ENCODE measurements at regions not wholly inside any gene's neighbourhood (a gene's known extent, or its start where the extent isn't known, plus 50 kb on each side); places are given as distances from the start of the nearest gene placed in this dataset.

DNA sequence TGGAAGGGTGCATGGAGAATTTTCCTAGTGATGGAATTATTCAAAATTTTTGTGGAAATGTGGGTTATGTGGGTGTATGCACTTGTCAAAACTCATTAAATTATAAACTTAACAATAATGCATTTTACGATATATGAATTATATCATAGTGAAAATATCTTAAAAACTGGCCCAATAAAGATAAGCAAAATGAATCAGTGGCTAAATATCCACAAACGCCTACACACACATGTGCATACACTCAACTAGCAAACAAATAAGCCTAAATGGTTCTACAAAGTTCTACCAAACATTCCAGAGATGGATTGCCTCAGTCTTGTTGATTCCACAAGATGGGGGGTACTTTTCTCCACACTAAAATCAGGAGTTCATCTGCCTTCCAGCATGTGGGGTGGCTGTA is 349.5 kb downstream of the TSHZ3 start:
- TF ChIP-seq CTCF (IDR thresholded peaks at IDR 0.05; ENCODE audit: low read length), result no peak
- no peak for TF ChIP-seq EZH2 (optimal IDR thresholded peaks at IDR 0.05; ENCODE audit: low read depth, low read length)
- TF ChIP-seq EZH2phosphoT487 (IDR thresholded peaks at IDR 0.05; ENCODE audit: low read length), result no peak

Measured in MM.1S (cell line).